Osteoblast (primary cell): ENCODE measurements at regions not wholly inside any gene's neighbourhood (a gene's known extent, or its start where the extent isn't known, plus 50 kb on each side); places are given as distances from the start of the nearest gene placed in this dataset.

Experiments used
- DNase-seq: peaks from one replicate; pipeline ENCODE4 v3.0.0; 2011; ENCODE audit warnings: low spot score, mixed read lengths; ENCODE audit not compliant: insufficient read length; ENCODE audit errors: missing footprints
- H2AFZ ChIP-seq: 2 replicates; pipeline ENCODE4 v1.6.0; 2011; ENCODE audit warnings: mild to moderate bottlenecking, low read length
- H3K27ac ChIP-seq: 2 replicates; pipeline ENCODE4 v1.5.1; 2011; ENCODE audit warnings: mild to moderate bottlenecking, low read depth, low read length, moderate library complexity
- H3K27me3 ChIP-seq: 2 replicates; pipeline ENCODE4 v1.6.0; 2012; ENCODE audit warnings: mild to moderate bottlenecking, control low read depth, inconsistent platforms, low read length, moderate library complexity; ENCODE audit not compliant: insufficient read depth
- H3K36me3 ChIP-seq: 2 replicates; pipeline ENCODE4 v1.5.1; 2011; ENCODE audit warnings: mild to moderate bottlenecking, low read length, control low read depth, moderate library complexity; ENCODE audit not compliant: insufficient read depth
- H3K4me1 ChIP-seq: 2 replicates; pipeline ENCODE4 v1.5.1; 2011; ENCODE audit warnings: mild to moderate bottlenecking, low read length, control low read depth, moderate library complexity; ENCODE audit not compliant: insufficient read depth
- H3K4me2 ChIP-seq: 2 replicates; pipeline ENCODE4 v1.6.0; 2011; ENCODE audit warnings: mild to moderate bottlenecking, low read length; ENCODE audit not compliant: insufficient read depth
- H3K4me3 ChIP-seq: fragments of 200-600 bp; sonication (generic); 3 replicates; pipeline ENCODE4 v1.5.1; 2012; ENCODE audit warnings: mild to moderate bottlenecking, low read length, inconsistent platforms; ENCODE audit not compliant: insufficient read depth
- H3K79me2 ChIP-seq: 2 replicates; pipeline ENCODE4 v1.6.0; 2012; ENCODE audit warnings: mild to moderate bottlenecking, low read length, control low read depth, inconsistent platforms; ENCODE audit not compliant: insufficient read depth
- H3K9me3 ChIP-seq: 2 replicates; pipeline ENCODE4 v1.5.1; 2011; ENCODE audit warnings: low read depth, low read length, control low read depth
- H4K20me1 ChIP-seq: 2 replicates; pipeline ENCODE4 v1.6.0; 2012; ENCODE audit warnings: mild to moderate bottlenecking, low read length, control low read depth; ENCODE audit not compliant: insufficient read depth
- TF ChIP-seq, protein P1 (sequence below): IDR thresholded peaks from 2 replicates; pipeline ENCODE4 v1.5.1; 2011; ENCODE audit warnings: mild to moderate bottlenecking, low read depth, low read length, moderate library complexity; ENCODE audit errors: extremely low read depth

DNA sequence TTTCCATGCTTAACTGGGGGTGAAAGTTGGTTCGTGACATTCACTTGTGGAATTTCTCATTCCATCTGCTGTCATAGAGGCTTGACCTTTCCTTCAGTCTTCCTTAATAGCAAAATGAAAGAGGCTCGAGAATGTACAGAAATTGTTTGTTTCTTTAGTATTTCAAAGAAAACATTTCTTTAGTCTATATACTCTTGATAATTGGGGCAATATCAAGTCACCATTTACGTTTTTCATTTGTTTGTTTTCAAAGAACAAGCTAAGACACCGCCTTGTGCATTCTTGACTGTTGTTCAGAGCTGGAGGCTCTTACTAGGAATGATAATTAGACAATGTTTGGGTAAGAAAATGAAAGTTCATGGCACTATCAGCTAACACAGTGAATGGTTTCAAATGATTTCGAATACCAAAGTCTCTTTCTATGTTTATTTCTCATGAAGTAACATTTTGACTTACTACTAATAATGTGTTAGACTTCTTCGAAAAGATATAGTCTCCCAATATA is 835.4 kb downstream of the SEMA5A start:
- Histone ChIP-seq H3K27me3 (no peaks in the 10 kb centered on the region), H3K27ac (no peak overlapping the region), H3K36me3 (no peaks in the 10 kb centered on the region), H2AFZ (peak overlapping the region; percentile 60), H3K4me2 (peak overlapping the region; percentile 65), H4K20me1 (no peaks in the 10 kb centered on the region), H3K79me2 (no peaks in the 10 kb centered on the region), H3K4me1 (no peaks in the 10 kb centered on the region), H3K9me3 (no peaks in the 10 kb centered on the region), H3K4me3 (no peak overlapping the region)
- TF ChIP-seq, protein P1, sequence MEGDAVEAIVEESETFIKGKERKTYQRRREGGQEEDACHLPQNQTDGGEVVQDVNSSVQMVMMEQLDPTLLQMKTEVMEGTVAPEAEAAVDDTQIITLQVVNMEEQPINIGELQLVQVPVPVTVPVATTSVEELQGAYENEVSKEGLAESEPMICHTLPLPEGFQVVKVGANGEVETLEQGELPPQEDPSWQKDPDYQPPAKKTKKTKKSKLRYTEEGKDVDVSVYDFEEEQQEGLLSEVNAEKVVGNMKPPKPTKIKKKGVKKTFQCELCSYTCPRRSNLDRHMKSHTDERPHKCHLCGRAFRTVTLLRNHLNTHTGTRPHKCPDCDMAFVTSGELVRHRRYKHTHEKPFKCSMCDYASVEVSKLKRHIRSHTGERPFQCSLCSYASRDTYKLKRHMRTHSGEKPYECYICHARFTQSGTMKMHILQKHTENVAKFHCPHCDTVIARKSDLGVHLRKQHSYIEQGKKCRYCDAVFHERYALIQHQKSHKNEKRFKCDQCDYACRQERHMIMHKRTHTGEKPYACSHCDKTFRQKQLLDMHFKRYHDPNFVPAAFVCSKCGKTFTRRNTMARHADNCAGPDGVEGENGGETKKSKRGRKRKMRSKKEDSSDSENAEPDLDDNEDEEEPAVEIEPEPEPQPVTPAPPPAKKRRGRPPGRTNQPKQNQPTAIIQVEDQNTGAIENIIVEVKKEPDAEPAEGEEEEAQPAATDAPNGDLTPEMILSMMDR: no peak
- DNase-seq: no peak

DNA sequence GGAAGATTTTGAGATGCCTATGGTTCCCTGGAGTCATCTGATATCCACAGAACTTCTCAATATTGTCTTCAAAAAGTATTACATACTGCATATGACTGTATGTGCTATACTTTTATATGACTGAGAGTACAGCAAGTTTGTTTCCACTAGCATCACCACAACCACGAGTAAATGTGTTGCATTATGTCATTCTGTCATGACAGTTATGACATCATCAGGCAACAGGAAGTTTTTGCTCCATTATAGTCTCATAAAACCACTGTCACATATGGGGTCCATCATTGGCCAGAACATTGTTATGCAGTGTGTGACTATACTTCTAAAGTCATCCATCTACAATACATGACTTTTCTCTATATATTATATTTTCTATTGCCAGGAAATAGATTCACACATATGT is 831.7 kb downstream of the SEMA5A start:
- H3K9me3 ChIP-seq: no peaks in the 10 kb centered on the region
- no peaks in the 10 kb centered on the region for H4K20me1 ChIP-seq
- no peaks in the 10 kb centered on the region for H3K4me1 ChIP-seq
- no peak overlapping the region for H3K4me2 ChIP-seq
- no peaks in the 10 kb centered on the region for H3K79me2 ChIP-seq
- H3K4me3 ChIP-seq: no peak overlapping the region
- TF ChIP-seq, protein P1: no peak
- no peak for DNase-seq
- H3K27ac ChIP-seq: no peak overlapping the region
- no peaks in the 10 kb centered on the region for H3K36me3 ChIP-seq
- no peaks in the 10 kb centered on the region for H3K27me3 ChIP-seq
- H2AFZ ChIP-seq: no peak overlapping the region

DNA sequence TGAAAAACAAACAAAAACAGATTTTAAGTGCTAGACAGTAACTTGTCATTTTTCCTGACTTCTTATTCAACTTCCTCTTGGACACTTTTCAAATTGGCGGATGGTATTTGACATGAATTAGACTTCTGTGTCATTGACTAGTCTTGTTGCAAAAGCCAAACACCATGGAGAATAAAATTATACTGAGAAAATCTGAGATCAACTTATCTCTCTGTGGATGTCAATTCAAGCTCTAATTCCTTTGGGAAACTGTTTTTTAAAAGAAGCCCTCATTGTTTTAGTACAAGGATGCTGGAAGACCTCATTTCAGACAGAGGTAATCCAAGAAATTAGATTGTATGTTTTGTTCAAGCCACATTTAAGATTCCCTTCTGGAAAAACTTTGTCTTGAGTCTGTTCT is 831.0 kb downstream of the SEMA5A start:
- Histone ChIP-seq H4K20me1 (no peaks in the 10 kb centered on the region), H3K36me3 (no peaks in the 10 kb centered on the region), H3K27me3 (no peaks in the 10 kb centered on the region), H3K27ac (no peak overlapping the region), H3K4me2 (no peak overlapping the region), H2AFZ (no peak overlapping the region), H3K9me3 (no peaks in the 10 kb centered on the region), H3K4me3 (no peak overlapping the region), H3K4me1 (no peaks in the 10 kb centered on the region), H3K79me2 (no peaks in the 10 kb centered on the region)
- TF ChIP-seq, protein P1: no peak
- no peak for DNase-seq

DNA sequence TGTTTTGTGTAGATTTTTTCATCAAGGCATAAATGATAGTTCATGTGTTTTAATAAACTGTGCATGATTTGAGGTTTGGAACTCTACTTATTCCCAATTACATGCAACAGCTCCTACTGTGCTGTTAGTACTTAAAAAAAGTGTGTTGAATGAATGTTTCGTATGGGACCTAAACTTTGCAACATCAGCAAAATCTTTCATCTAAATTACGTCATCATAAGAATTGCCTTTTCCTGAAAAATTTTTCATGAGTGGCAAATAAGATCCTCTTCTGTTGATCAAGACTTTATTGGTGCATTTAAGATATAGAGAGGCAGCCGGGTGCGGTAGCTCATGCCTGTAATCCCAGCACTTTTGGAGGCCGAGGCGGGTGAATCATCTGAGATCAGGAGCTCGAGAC is 826.1 kb downstream of the SEMA5A start:
- TF ChIP-seq, protein P1: no peak
- no peak for DNase-seq
- Histone ChIP-seq H3K79me2 (no peaks in the 10 kb centered on the region), H3K9me3 (no peaks in the 10 kb centered on the region), H4K20me1 (no peaks in the 10 kb centered on the region), H2AFZ (no peak overlapping the region), H3K27ac (no peak overlapping the region), H3K4me1 (no peaks in the 10 kb centered on the region), H3K4me3 (no peak overlapping the region), H3K27me3 (no peaks in the 10 kb centered on the region), H3K36me3 (no peaks in the 10 kb centered on the region), H3K4me2 (no peak overlapping the region)
